GM12892 (cell line): ENCODE measurements at regions not wholly inside any gene's neighbourhood (a gene's known extent, or its start where the extent isn't known, plus 50 kb on each side); places are given as distances from the start of the nearest gene placed in this dataset.

Source experiments
- POLR2A ChIP-seq: IDR thresholded peaks from 2 replicates; pipeline ENCODE4 v1.6.1; 2011; ENCODE audit warnings: low read depth, low read length, control low read depth
- POLR2AphosphoS5 ChIP-seq: IDR thresholded peaks from 2 replicates; pipeline ENCODE4 v1.6.1; 2011; ENCODE audit warnings: low read depth, low read length, control low read depth

GRCh38 chr4:137267024-137267423 is 265.3 kb downstream of the PCDH18 start:
- TF ChIP-seq POLR2A (no peak), POLR2AphosphoS5 (no peak)
